ENCODE measurements at regions not wholly inside any gene's neighbourhood (a gene's known extent, or its start where the extent isn't known, plus 50 kb on each side); places are given as distances from the start of the nearest gene placed in this dataset.

GRCh38 chr1:9459816-9460407 lies 79.4 kb upstream of the SLC25A33 start:
- TF ChIP-seq EZH2 (IDR thresholded peaks at IDR 0.05) = no peak
- no peak for TF ChIP-seq POLR2AphosphoS5 (IDR thresholded peaks at IDR 0.05; ENCODE audit: borderline replicate concordance, low read depth, low read length)
- no peak for TF ChIP-seq FOXP2 (optimal IDR thresholded peaks at IDR 0.05; ENCODE audit: control extremely low read depth, extremely low read length, insufficient read depth)
